DND-41 (cell line): ENCODE measurements at regions not wholly inside any gene's neighbourhood (a gene's known extent, or its start where the extent isn't known, plus 50 kb on each side); places are given as distances from the start of the nearest gene placed in this dataset.

Experiments
- CTCF ChIP-seq: IDR thresholded peaks from 2 replicates; pipeline ENCODE4 v1.5.1; 2012; ENCODE audit warnings: borderline replicate concordance, low read length, moderate library complexity, mild to moderate bottlenecking; ENCODE audit not compliant: poor library complexity, severe bottlenecking; ENCODE audit errors: extremely low read depth
- EZH2 ChIP-seq: IDR thresholded peaks from 3 replicates; pipeline ENCODE4 v1.6.1; 2012; ENCODE audit warnings: borderline replicate concordance, low read depth, mild to moderate bottlenecking, moderate library complexity, low read length, inconsistent platforms; ENCODE audit not compliant: severe bottlenecking

GRCh38 chr1:116284819-116285390 lies 88.1 kb upstream of the ATP1A1 start:
- TF ChIP-seq CTCF (no peak), EZH2 (no peak)
